Upper lobe of left lung (tissue), 4 donors: ENCODE measurements at regions not wholly inside any gene's neighbourhood (a gene's known extent, or its start where the extent isn't known, plus 50 kb on each side); places are given as distances from the start of the nearest gene placed in this dataset.

Experiments used
- EP300 ChIP-seq, 4 donors: sonication (generic); formaldehyde crosslinking; IDR thresholded peaks; one replicate each; pipeline ENCODE4 v1.5.1; 2017; ENCODE audit warnings: antibody characterized with exemption in 4 of 4, control low read depth in 2 of 4
- POLR2A ChIP-seq, 4 donors: fragments of 450-650 bp; IDR thresholded peaks; one replicate each; pipeline ENCODE4 v1.5.1; 2016 to 2017; ENCODE audit warnings: antibody characterized with exemption in 4 of 4, mild to moderate bottlenecking in 2 of 4
- POLR2AphosphoS5 ChIP-seq, 2 donors: sonication (generic); formaldehyde crosslinking; IDR thresholded peaks; one replicate each; pipeline ENCODE4 v1.5.1; 2017; ENCODE audit warnings: antibody characterized with exemption in 2 of 2
- TF ChIP-seq, protein P1 (sequence below), 6 experiments: fragments of 450-650 bp in 4 of 6; fragments of 200-600 bp in 2 of 6; sonication (generic) in 2 of 6; IDR thresholded peaks; one replicate each; pipeline ENCODE4 v1.5.1; 2016 to 2019; ENCODE audit warnings: antibody characterized with exemption in 6 of 6

DNA sequence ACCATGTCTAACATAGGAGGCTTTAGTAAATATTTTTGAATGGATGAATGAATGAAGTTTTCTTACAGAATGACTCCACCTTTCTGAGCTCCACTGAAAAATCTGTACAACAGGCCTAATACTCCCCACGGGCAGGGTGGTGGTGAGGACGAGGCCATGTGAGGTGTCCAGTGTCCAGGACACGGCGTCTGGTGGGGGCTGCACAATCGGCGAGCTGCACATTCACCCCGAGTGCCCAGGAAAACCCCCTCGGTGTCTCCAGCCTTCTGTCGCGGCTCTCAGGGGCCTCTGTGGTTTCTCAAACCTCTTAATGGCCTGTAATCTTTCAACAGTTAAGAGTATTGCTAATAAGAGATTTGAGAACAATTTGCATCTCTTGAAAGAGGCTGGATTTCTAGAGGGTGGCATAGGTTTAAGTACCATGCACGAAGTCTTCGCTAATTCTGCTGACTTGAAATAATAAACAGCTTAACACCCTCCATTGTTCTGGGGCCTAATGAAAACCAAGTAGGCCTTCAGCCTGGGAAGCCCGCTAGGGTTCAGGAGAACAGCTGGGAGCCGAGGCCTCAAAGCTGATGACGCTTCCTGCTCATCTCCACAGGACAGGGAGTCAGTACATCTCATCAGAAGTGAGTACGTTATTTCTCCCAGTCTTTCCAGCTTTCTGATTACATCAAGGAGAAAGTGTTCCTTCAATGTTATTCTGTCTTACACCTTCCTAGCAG is 304.6 kb upstream of the FOXF1 start:
- TF ChIP-seq, protein P1, sequence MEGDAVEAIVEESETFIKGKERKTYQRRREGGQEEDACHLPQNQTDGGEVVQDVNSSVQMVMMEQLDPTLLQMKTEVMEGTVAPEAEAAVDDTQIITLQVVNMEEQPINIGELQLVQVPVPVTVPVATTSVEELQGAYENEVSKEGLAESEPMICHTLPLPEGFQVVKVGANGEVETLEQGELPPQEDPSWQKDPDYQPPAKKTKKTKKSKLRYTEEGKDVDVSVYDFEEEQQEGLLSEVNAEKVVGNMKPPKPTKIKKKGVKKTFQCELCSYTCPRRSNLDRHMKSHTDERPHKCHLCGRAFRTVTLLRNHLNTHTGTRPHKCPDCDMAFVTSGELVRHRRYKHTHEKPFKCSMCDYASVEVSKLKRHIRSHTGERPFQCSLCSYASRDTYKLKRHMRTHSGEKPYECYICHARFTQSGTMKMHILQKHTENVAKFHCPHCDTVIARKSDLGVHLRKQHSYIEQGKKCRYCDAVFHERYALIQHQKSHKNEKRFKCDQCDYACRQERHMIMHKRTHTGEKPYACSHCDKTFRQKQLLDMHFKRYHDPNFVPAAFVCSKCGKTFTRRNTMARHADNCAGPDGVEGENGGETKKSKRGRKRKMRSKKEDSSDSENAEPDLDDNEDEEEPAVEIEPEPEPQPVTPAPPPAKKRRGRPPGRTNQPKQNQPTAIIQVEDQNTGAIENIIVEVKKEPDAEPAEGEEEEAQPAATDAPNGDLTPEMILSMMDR (IDR thresholded peaks at IDR 0.05) = no peak
- TF ChIP-seq POLR2A (IDR thresholded peaks at IDR 0.05) (no peak), POLR2AphosphoS5 (IDR thresholded peaks at IDR 0.05) (no peak), EP300 (IDR thresholded peaks at IDR 0.05) (no peak)
